NCI-H2107 treated with DMSO at 0.1 percent for 48 hours (cell line): ENCODE measurements at regions not wholly inside any gene's neighbourhood (a gene's known extent, or its start where the extent isn't known, plus 50 kb on each side); places are given as distances from the start of the nearest gene placed in this dataset.

Source experiments
- DNase-seq: peaks from one replicate; lab custom pipeline; 2025; ENCODE audit not compliant: unreplicated experiment; lab: John Stamatoyannopoulos, UW

- DNase-seq: no peak
These were observed 455.4 kb downstream of the PCDH18 start for GRCh38 chr4:137076908-137077307.

DNA sequence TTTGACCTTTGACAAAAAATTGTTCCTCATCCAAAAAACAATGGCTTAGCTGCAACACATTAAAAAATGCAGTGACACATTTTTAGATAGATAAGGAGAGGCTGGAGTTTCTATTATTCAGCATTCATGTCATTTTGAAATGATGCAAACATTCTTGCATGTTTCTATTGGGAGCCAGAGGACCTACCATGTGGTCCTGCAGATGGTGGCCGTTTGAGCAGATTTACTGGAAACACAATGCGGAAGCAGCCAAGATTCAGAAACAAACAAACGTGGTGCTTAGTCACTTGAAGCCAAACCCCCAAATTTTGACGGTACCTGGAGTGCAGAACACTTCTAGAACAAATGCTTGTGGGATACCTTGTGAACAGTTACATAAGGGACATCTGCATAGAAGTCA lies 456.7 kb downstream of the PCDH18 start:
- no peak for DNase-seq

DNA sequence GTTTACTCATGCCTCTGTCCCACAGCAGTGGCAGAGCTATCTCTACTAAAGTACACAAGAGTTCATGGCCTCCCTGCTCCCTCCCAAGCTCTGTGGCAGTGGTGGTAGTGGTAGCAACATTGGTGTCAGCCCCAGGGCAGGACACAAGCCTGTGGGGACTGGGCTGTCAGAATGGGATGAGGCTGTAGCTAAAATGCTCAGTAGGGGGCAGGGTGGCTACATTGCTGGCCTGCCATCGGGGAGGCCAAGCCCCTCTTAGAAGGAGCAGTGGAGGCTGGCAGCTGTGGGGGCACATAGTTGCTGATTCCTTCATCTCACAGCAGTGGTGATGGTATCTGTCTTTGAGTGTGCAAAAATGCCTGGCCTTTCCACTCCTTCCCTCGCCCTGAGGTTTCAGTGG lies 461.7 kb downstream of the PCDH18 start:
- no peak for DNase-seq

DNA sequence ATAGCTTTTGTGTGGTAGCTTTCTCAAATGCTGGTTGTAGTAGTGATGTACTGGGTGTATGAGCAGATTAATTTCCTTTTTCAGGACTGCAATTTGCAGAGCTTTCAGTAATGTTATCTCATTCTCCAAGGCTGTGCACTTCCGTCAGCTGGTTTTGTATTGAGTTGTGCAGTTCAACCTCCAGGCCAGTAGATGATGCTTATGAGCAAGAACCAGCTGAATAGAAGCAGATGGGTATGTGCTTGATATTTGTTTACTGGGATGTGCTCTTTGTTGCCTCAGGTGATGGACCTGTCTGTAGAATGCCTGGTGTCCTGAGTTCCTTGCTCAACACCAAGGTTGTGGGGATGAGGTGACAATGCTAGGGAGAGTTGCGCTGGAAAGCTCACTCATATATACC lies 462.8 kb downstream of the PCDH18 start:
- no peak for DNase-seq

GRCh38 chr4:137067735-137068134 lies 464.6 kb downstream of the PCDH18 start:
- DNase-seq: no peak

- DNase-seq: no peak
These were observed 467.0 kb downstream of the PCDH18 start for GRCh38 chr4:137065311-137065710.

DNA sequence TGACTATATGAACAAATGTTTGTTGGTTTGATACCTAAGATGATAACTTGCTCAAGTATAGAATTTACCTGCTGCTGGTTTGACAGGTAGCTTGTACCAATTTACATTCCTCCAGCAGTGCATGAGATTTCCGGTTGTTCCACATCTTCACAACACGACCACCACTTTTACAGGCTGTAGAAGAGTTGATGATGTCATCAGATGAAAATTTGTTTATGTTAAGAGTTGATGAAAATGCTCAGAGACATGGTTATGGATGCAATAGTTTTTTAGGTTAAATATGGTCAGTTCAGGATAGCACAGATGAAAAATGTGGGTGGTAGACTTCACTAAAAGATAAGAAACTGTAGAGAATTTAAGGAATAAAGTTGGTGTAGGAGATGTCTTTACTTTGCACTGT lies 468.3 kb downstream of the PCDH18 start:
- no peak for DNase-seq

DNA sequence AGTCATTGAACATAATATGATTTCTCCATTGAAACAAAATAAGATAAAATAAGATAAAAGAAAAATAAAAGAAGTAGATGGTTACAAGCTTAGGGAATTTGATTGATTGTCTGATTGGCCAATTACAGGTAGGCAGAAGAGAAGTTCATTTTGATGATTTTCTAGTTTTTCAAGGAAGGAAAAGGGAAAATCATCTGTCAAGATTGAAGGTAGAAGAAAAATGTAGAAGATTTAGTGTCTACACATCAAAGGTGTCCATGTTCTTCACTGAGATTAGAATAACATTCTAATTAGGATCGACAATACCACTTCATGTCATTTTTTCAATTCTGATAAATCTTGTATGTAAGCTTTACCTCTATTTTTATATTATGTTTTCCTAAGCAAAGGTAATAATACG lies 489.1 kb downstream of the PCDH18 start:
- no peak for DNase-seq

DNA sequence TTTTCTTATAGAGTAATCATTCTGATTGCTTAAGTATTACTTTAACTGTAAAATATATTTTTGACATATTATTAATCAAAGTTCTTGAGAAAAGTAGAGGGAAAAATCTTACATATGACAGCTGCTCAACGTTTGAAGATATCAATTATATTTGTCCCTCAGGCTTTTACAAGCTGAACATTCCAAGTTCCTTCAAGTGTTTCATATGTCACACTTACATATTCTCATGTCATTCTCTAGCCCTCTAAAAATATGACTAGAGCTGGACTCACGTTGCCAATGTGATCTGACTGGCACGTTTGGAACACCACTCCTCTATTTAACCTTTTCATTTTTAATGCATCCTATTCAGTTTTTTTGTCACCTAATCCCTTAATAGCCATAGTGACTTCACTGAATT lies 492.9 kb downstream of the PCDH18 start:
- DNase-seq: no peak

GRCh38 chr4:137032222-137032621 lies 500.1 kb downstream of the PCDH18 start:
- DNase-seq: peak; percentile 88

- DNase-seq: no peak
These were observed 503.3 kb downstream of the PCDH18 start for GRCh38 chr4:137029026-137029425.

- no peak for DNase-seq
These were observed 506.7 kb downstream of the PCDH18 start for GRCh38 chr4:137025484-137026059.

GRCh38 chr4:137015426-137016409 lies 516.6 kb downstream of the PCDH18 start:
- DNase-seq: no peak

DNA sequence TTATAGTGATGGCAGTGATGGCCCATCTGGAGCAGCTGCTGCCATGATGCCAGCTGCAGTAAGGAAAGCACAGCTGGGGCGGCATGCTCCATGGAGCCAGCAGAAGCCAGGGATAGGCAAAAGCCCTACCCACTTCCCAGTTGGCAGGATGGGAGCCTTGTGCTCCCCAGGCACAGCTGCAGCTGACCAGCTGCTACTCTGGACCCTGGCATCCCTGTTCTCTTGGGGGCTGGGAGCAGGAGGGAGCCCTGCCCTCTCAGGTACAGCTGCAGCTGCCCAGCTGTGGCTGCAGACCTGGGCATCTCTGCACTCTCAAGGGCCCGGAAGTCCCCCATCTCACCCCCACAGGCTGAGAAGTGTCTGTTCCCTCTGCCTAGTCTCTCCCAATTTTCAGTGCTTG lies 531.9 kb downstream of the PCDH18 start:
- no peak for DNase-seq

DNA sequence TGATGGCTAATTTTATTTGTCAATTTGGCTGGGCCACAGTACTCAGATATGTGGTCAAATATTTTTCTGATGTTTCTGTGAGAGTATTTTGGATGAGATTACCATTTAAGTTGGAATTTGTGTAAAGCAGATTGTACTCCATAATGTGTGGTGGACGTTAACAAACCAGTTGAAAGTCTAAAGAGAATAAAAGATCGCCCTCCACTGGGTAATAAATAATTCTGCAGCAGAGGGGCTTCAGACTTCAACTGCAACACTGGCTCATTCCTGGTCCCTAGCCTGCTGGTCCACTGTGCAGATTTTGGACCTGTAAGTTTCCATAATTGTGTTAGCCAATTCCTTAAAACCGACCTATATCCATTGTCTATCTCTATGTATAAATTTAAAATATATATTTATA lies 540.3 kb downstream of the PCDH18 start:
- DNase-seq: no peak

- no peak for DNase-seq
These were observed 546.6 kb downstream of the PCDH18 start for GRCh38 chr4:136985683-136986082.

DNA sequence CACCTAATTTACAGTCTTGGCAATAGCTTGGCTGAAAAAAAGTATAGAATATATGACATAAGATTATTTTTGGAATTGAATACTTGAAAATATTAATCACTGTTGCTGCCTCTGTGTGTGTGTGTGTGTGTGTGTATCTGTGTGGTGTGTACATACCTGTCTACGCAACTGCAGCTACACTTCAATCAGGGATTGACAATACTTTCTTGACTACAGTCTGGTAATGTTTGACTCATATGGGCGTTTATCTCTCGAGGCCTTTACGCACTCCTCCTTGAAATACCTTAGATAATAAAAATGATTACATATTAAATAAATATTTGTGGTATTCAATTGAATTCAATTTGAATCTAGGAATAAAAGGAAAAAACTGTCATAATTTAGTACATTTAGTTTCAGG lies 565.2 kb downstream of the PCDH18 start:
- no peak for DNase-seq

DNA sequence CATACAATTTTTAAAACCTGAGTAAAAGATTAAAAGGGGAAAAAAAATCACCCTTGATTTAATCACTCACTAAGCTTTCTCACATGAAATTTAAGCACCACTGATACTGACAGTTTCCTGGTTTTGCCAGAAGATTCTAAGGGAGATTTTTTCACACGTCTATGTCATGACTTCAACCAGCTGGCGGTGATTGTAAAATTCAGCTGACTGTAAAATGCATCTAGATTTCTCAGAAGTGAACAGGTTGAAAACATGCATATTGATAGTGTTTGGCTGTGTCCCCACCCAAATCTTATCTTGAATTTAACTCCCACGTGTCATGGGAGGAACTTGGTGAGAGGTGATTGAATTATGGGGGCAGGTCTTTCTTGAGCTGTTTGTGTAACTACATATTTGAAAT lies 566.8 kb downstream of the PCDH18 start:
- DNase-seq: no peak

GRCh38 chr4:136962868-136963267 lies 569.4 kb downstream of the PCDH18 start:
- DNase-seq: no peak

DNA sequence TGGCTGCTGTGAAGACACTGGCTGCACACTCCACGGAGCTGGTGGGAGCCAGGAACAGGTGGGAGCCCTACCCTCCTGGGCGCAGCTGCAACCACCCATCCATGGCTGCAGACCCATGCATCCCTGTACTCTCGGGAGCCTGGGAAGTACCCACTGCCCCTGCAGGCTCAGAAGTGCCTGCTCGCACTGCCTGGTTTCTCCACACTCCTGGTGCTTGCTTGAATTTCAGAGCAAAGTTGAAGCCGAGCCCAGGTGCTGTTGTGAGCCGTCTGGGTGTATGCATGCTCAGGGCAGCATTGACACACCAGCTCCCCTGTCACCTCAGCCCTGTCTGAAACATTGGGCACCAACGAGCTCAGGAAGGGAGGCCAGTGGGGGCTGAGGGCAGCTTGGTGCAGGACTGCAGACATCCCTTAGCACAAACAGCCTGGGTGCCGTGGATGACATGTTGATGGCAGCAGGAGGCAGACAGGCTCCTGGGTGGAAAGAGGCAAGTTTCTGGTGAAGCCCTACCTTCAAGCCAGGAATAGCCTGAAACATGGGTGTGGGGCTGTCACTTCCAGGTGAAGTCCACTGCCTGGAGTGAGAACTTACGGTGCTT lies 585.9 kb downstream of the PCDH18 start:
- DNase-seq: no peak

DNA sequence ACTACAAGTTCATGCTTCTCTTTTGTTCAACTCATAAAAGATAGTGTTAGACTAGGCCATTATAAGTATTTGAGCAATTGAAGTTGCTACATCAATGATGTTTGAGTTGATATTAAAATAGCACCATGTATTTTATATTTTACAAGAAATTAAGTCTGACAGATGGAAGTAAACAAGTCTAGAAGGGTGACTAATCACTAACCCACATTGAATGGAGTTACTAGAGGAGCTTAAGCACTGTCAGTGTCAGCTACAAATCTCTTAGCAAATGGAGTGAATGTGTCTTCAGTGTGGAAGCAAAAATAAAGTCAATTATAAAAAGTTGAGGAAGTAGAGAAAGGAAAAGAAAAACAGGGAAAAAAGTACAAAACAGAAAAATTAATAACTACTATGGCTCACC lies 592.5 kb downstream of the PCDH18 start:
- DNase-seq: no peak

DNA sequence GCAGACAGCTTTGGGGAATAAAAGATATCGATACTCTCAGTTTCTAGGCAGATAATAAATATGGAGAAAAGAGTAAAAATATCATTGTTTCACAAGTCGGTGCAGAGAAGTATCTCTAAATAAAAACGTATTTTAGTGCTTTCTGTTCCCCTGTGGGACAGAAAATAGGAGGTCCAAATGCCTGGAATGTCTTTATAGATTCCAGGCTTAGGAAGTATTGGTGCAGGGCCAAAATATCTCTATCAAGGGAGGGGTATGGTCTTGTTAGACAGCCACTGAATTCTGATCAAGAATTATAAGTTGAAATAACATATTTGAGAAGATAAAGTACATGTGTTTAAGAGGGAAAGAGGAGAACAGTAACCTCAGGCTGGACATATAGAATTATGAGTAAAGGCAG lies 596.4 kb downstream of the PCDH18 start:
- DNase-seq: no peak
